PC-9 (cell line): ENCODE measurements at regions not wholly inside any gene's neighbourhood (a gene's known extent, or its start where the extent isn't known, plus 50 kb on each side); places are given as distances from the start of the nearest gene placed in this dataset.

Experiments used
- BruUV-seq: library from RNA; stranded (reverse); fragments of 400-500 nt; replicated peaks from 2 replicates; lab custom pipeline; 2021; lab: Mats Ljungman, UMichigan
- CTCF ChIA-PET: fragments of 300-600 bp; sonication (Branson Sonifier 250); formaldehyde crosslinking; loops from one replicate; lab custom pipeline; 2022; ENCODE audit warnings: antibody characterized with exemption; lab: Charles Lee
- POLR2A ChIA-PET: fragments of 300-600 bp; sonication (Branson Sonifier 250); formaldehyde crosslinking; loops from one replicate; lab custom pipeline; 2022; ENCODE audit warnings: antibody characterized with exemption; ENCODE audit not compliant: unreplicated experiment; lab: Charles Lee
- DNase-seq, 2 experiments: peaks; one replicate each; pipeline versions ENCODE4 v3.0.0 to v3.0.0-alpha.2; 2015 to 2022; ENCODE audit warnings: mixed read lengths in 1 of 2
- H2AFZ ChIP-seq: fragments of 200-600 bp; sonication (generic); 2 replicates; pipeline ENCODE4 v1.8.1; 2017; ENCODE audit warnings: antibody characterized with exemption
- H3F3A ChIP-seq: fragments of 200-600 bp; sonication (generic); 2 replicates; pipeline ENCODE4 v1.8.1; 2017; ENCODE audit warnings: antibody characterized with exemption, mild to moderate bottlenecking, low read depth; ENCODE audit not compliant: insufficient read depth
- H3K27ac ChIP-seq: fragments of 200-600 bp; sonication (generic); 2 replicates; pipeline ENCODE4 v1.6.1; 2016; ENCODE audit warnings: mixed run types
- H3K27me3 ChIP-seq: fragments of 200-600 bp; sonication (generic); 2 replicates; pipeline ENCODE4 v1.6.1; 2016; ENCODE audit warnings: low read depth, mixed run types; ENCODE audit not compliant: insufficient read depth
- H3K36me3 ChIP-seq: fragments of 200-600 bp; sonication (generic); 2 replicates; pipeline ENCODE4 v1.6.1; 2016; ENCODE audit warnings: low read depth, mixed run types
- H3K4me1 ChIP-seq: fragments of 200-600 bp; sonication (generic); replicated peaks from 2 replicates; pipeline ENCODE4 v1.6.1; 2016; ENCODE audit warnings: mixed run types; ENCODE audit not compliant: insufficient read depth
- H3K4me2 ChIP-seq: fragments of 200-600 bp; sonication (generic); 2 replicates; pipeline ENCODE4 v1.6.1; 2017; ENCODE audit warnings: mixed run types
- H3K4me3 ChIP-seq: fragments of 200-600 bp; sonication (generic); 2 replicates; pipeline ENCODE4 v1.6.1; 2016; ENCODE audit warnings: mixed run types
- H3K79me2 ChIP-seq: fragments of 200-600 bp; sonication (generic); 2 replicates; pipeline ENCODE4 v1.6.1; 2017; ENCODE audit warnings: low read depth, mixed run types
- H3K9me2 ChIP-seq: fragments of 200-600 bp; sonication (generic); 2 replicates; pipeline ENCODE4 v1.8.1; 2017; ENCODE audit warnings: mild to moderate bottlenecking; ENCODE audit not compliant: insufficient read depth
- H3K9me3 ChIP-seq: fragments of 200-600 bp; sonication (generic); 2 replicates; pipeline ENCODE4 v1.8.1; 2016; ENCODE audit warnings: low read depth; ENCODE audit not compliant: insufficient read depth
- H4K20me1 ChIP-seq: fragments of 200-600 bp; sonication (generic); 2 replicates; pipeline ENCODE4 v1.8.1; 2017; ENCODE audit not compliant: insufficient read depth
- CTCF ChIP-seq: fragments of 200-600 bp; sonication (generic); conservative IDR thresholded peaks from 2 replicates; pipeline ENCODE4 v1.6.1; 2017; ENCODE audit warnings: mixed run types, antibody characterized with exemption, mild to moderate bottlenecking, moderate library complexity
- EZH2 ChIP-seq: fragments of 200-600 bp; sonication (generic); IDR thresholded peaks from 2 replicates; pipeline ENCODE4 v1.8.0; 2017; ENCODE audit warnings: antibody characterized with exemption, low read depth
- intact Hi-C: fragments of 100-400 bp; cut with micrococcal nuclease; formaldehyde crosslinking; loops from one replicate; pipeline ENCODE4 v1.10.0; 2022; ENCODE audit not compliant: unreplicated experiment

DNA sequence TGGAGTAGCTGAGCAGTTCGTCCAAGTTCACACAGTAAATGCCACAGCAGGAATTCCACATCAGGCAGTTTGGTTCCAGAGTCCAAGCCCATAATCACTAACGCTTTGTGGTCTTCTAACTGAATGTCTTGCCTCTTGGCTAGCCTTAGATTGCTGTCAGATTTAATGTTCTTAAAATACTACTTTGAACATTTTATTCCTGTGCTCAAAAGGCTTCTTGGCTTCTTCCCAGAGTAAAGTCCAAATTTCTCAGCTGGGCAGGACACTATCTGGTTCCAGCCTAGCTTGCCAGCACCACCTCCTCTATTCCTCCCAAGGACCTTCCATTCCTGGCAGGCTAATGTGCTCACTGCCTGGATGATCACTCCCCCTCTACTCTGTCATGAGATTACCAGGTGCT lies 256.9 kb downstream of the SQOR start:
- Histone ChIP-seq H3F3A (no peaks in the 10 kb centered on the region), H3K27ac (no peak overlapping the region), H2AFZ (no peak overlapping the region), H3K79me2 (no peaks in the 10 kb centered on the region), H4K20me1 (no peaks in the 10 kb centered on the region), H3K4me3 (no peak overlapping the region), H3K9me3 (no peaks in the 10 kb centered on the region), H3K27me3 (no peaks in the 10 kb centered on the region), H3K4me2 (no peak overlapping the region), H3K9me2 (no peaks in the 10 kb centered on the region), H3K4me1 (no peaks in the 10 kb centered on the region), H3K36me3 (no peaks in the 10 kb centered on the region)
- CTCF ChIA-PET, result no interaction called here
- no peak for TF ChIP-seq CTCF
- no peak for TF ChIP-seq EZH2
- POLR2A ChIA-PET, result no interaction called here
- DNase-seq, result no peak
- intact Hi-C loops, result no loop called here
- no TSS peak for BruUV-seq

- no peak for TF ChIP-seq CTCF
- no peak for TF ChIP-seq EZH2
- H3K27ac ChIP-seq, result no peak overlapping the region
- intact Hi-C loops, result no loop called here
- POLR2A ChIA-PET, result no interaction called here
- CTCF ChIA-PET, result no interaction called here
- no TSS peak for BruUV-seq
- no peaks in the 10 kb centered on the region for H3F3A ChIP-seq
- DNase-seq, result no peak
- no peaks in the 10 kb centered on the region for H3K9me3 ChIP-seq
- H3K4me3 ChIP-seq, result no peak overlapping the region
- H4K20me1 ChIP-seq, result no peaks in the 10 kb centered on the region
- H3K36me3 ChIP-seq, result no peaks in the 10 kb centered on the region
- H3K4me1 ChIP-seq, result no peaks in the 10 kb centered on the region
- no peak overlapping the region for H3K4me2 ChIP-seq
- H2AFZ ChIP-seq, result no peak overlapping the region
- H3K27me3 ChIP-seq, result no peaks in the 10 kb centered on the region
- H3K9me2 ChIP-seq, result no peaks in the 10 kb centered on the region
- no peaks in the 10 kb centered on the region for H3K79me2 ChIP-seq
These were observed 257.4 kb downstream of the SQOR start for GRCh38 chr15:45892182-45892581.

DNA sequence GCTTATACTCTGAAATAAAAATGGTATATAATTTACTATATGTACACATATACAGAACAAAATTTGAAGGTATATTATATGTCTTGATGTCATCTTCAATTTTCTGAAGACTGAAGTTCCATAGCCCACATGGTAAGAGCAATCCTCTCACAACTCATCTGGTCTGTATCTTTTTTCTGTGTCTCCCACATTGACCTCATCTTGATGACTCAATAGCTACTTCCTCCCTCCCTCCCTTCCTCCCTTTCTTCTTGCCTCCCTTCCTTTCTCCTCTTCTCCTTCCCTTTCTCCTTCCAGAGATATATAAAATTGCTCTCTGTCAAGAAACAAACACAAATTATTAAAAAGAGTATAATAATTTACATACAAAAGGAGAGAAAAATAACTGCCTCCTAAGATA lies 268.5 kb downstream of the SQOR start:
- TF ChIP-seq EZH2 (no peak), CTCF (no peak)
- CTCF ChIA-PET, result no interaction called here
- no peaks in the 10 kb centered on the region for H3F3A ChIP-seq

More for the DNA sequence above, 268.5 kb downstream of the SQOR start:
- H4K20me1 ChIP-seq, result no peaks in the 10 kb centered on the region
- H3K9me3 ChIP-seq, result no peaks in the 10 kb centered on the region
- H2AFZ ChIP-seq, result no peak overlapping the region
- no peaks in the 10 kb centered on the region for H3K9me2 ChIP-seq
- no peak overlapping the region for H3K4me3 ChIP-seq
- no peaks in the 10 kb centered on the region for H3K79me2 ChIP-seq
- H3K36me3 ChIP-seq, result no peaks in the 10 kb centered on the region
- POLR2A ChIA-PET, result no interaction called here
- intact Hi-C loops, result no loop called here
- BruUV-seq, result no TSS peak
- H3K4me2 ChIP-seq, result no peak overlapping the region
- no peaks in the 10 kb centered on the region for H3K27me3 ChIP-seq
- DNase-seq, result no peak
- H3K4me1 ChIP-seq, result no peaks in the 10 kb centered on the region
- H3K27ac ChIP-seq, result no peak overlapping the region
